ENCODE measurements at regions not wholly inside any gene's neighbourhood (a gene's known extent, or its start where the extent isn't known, plus 50 kb on each side); places are given as distances from the start of the nearest gene placed in this dataset.
A peak's percentile ranks its signal among the peaks of the same experiment; 100 is the strongest.

GRCh38 chr21:30097791-30098190 is 68.8 kb downstream of the CLDN17 start (continued):
- TF ChIP-seq STAT1 (IDR thresholded peaks at IDR 0.05; ENCODE audit: unreplicated experiment) = no peak
- TF ChIP-seq NANOG (IDR thresholded peaks at IDR 0.05; ENCODE audit: borderline replicate concordance) = no peak
- TF ChIP-seq, protein P1, sequence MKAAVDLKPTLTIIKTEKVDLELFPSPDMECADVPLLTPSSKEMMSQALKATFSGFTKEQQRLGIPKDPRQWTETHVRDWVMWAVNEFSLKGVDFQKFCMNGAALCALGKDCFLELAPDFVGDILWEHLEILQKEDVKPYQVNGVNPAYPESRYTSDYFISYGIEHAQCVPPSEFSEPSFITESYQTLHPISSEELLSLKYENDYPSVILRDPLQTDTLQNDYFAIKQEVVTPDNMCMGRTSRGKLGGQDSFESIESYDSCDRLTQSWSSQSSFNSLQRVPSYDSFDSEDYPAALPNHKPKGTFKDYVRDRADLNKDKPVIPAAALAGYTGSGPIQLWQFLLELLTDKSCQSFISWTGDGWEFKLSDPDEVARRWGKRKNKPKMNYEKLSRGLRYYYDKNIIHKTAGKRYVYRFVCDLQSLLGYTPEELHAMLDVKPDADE (IDR thresholded peaks at IDR 0.05) = no peak
- no peak for TF ChIP-seq REST (IDR thresholded peaks at IDR 0.05; ENCODE audit: unreplicated experiment)
- TF ChIP-seq EZH2 (IDR thresholded peaks at IDR 0.05; ENCODE audit: low read depth, unreplicated experiment) = no peak

- Histone ChIP-seq H3K4me2 (peak overlapping the region; percentile 48), H3K27me3 (ENCODE audit: insufficient read depth) (no peaks in the 10 kb centered on the region), H2AFZ (no peak overlapping the region), H3K27ac (ENCODE audit: low read depth) (peak overlapping the region; percentile 70), H3K4me3 (peak overlapping the region; percentile 8; the same call in 1 of the 2 replicates), H3K79me2 (replicated peaks; ENCODE audit: insufficient read depth) (no peaks in the 10 kb centered on the region), H3F3A (replicated peaks; ENCODE audit: low read depth) (no peaks in the 10 kb centered on the region), H3K9me2 (ENCODE audit: insufficient read depth) (0 out of 2 replicates have a peak, but pooled peaks cover 4% of the 10 kb centered on the region), H3K4me1 (ENCODE audit: insufficient read depth) (peaks cover 11% of the 10 kb centered on the region), H4K20me1 (replicated peaks; ENCODE audit: insufficient read depth) (no peaks in the 10 kb centered on the region), H3K36me3 (ENCODE audit: insufficient read depth) (no peaks in the 10 kb centered on the region)
- ATAC-seq (peak; percentile 95), DNase-seq (ENCODE audit: low spot score) (peak; percentile 87)
- Mint-ChIP-seq H3K4me1 (peaks cover 20% of the 10 kb centered on the region), H3K9me3 (peaks cover 8% of the 10 kb centered on the region; the same call in 2 of the 3 replicates), H3K27me3 (ENCODE audit: insufficient read depth, low read depth, poor library complexity) (peaks cover 3% of the 10 kb centered on the region), H3K36me3 (ENCODE audit: low read depth) (no peaks in the 10 kb centered on the region), H3K27ac (peak overlapping the region; percentile 85), H3K4me3 (no peak overlapping the region)
- TF ChIP-seq EZH2phosphoT487 (IDR thresholded peaks at IDR 0.05; ENCODE audit: unreplicated experiment) = no peak
- no peak for TF ChIP-seq NANOG (IDR thresholded peaks at IDR 0.05; ENCODE audit: borderline replicate concordance)
- no peak for TF ChIP-seq ZNF114 (CRISPR knock-in tag; IDR thresholded peaks at IDR 0.05)
- TF ChIP-seq ZNF331 (CRISPR knock-in tag; IDR thresholded peaks at IDR 0.05; ENCODE audit: low read depth) = no peak
- no peak for TF ChIP-seq REST (IDR thresholded peaks at IDR 0.05; ENCODE audit: unreplicated experiment)
- no peak for TF ChIP-seq JUNB (IDR thresholded peaks at IDR 0.05; ENCODE audit: unreplicated experiment)
Observed at GRCh38 chr21:30083225-30083945, 83.2 kb downstream of the CLDN17 start.

Measured in GM23338 (cell line).